D721Med (cell line): ENCODE measurements at regions not wholly inside any gene's neighbourhood (a gene's known extent, or its start where the extent isn't known, plus 50 kb on each side); places are given as distances from the start of the nearest gene placed in this dataset.

Source experiments
- DNase-seq: peaks from one replicate; pipeline ENCODE4 v3.0.0; 2011; ENCODE audit warnings: low spot score; ENCODE audit not compliant: insufficient read length
- FAIRE-seq: peaks from 2 replicates; lab custom pipeline; 2011; peaks lifted over from hg19 to GRCh38; lab: Jason Lieb, UNC
- CTCF ChIP-seq: IDR thresholded peaks from 2 replicates; pipeline ENCODE4 v1.5.1; 2012; ENCODE audit warnings: mild to moderate bottlenecking, control low read depth; ENCODE audit not compliant: insufficient read depth; ENCODE audit errors: missing control alignments

- TF ChIP-seq CTCF = no peak
- FAIRE-seq (no peak), DNase-seq (no peak)
Observed at GRCh38 chr5:167268337-167268736, 1023.1 kb upstream of the WWC1 start.

- DNase-seq (no peak), FAIRE-seq (no peak)
- no peak for TF ChIP-seq CTCF
Observed at GRCh38 chr5:167269146-167269545, 1022.3 kb upstream of the WWC1 start.

- no peak for FAIRE-seq
- no peak for DNase-seq
- no peak for TF ChIP-seq CTCF
Observed at GRCh38 chr5:167271081-167271480, 1020.4 kb upstream of the WWC1 start.

GRCh38 chr5:167271511-167271910, 1019.9 kb upstream of the WWC1 start:
- TF ChIP-seq CTCF = no peak
- FAIRE-seq (no peak), DNase-seq (no peak)

- FAIRE-seq (no peak), DNase-seq (no peak)
- TF ChIP-seq CTCF = no peak
Observed at GRCh38 chr5:167280111-167280510, 1011.3 kb upstream of the WWC1 start.

GRCh38 chr5:167281925-167282324, 1009.5 kb upstream of the WWC1 start:
- no peak for TF ChIP-seq CTCF
- no peak for FAIRE-seq
- DNase-seq = no peak

- DNase-seq (no peak), FAIRE-seq (no peak)
- no peak for TF ChIP-seq CTCF
Observed at GRCh38 chr5:167283691-167284090, 1007.8 kb upstream of the WWC1 start.
